Forelimb muscle (tissue), 1 donor: ENCODE measurements at regions not wholly inside any gene's neighbourhood (a gene's known extent, or its start where the extent isn't known, plus 50 kb on each side); places are given as distances from the start of the nearest gene placed in this dataset.

Source experiments
- DNase-seq: peaks from one replicate; pipeline ENCODE4 v3.0.0-alpha.2; 2013; ENCODE audit warnings: low read depth

DNA sequence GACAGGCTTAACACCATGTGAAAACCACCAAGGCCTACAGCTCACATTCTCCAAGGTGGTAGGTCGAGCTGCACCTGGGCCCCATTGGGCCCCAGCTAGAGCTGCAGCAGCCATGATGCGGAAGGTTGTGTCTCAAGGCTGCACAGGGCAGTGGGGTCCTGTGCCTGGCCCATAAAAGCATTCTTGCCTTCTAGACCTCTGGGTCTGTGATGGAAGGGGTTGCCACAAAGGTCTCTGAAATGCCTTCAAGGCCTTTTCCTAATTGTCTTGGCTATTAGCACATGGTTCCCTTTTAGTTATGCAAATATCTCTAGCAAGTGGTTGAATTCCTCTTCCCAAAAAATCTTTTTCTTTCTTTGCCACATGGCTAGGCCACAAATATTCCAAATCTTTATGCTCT lies 52.5 kb upstream of the C11orf58 start:
- DNase-seq = no peak

DNA sequence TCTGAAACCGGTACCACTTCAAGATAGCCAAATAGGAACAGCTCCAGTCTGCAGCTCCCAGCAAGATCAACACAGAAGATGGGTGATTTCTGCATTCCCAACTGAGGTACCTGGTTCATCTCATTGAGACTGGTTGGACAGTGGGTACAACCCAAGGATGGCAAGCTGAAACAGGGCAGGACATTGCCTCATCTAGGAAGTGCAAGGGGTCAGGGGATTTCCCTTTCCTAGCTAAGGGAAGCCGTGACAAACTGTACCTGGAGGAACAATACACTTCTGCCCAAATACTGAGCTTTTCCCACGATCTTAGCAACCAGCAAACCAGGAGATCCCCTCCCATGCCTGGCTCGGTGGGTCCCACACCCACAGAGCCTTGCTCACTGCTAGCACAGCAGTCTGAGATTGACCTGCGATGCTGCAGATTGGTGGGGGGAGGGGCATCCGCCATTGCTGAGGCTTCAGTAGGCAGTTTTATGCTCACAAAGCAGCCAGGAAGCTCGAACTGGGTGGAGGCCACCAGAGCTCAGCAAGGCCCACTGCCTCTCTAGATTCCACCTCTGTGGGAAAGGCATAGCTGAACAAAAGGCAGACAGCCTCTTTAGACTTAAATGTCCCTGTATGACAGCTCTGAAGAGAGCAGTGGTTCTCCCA lies 59.9 kb upstream of the C11orf58 start:
- no peak for DNase-seq

DNA sequence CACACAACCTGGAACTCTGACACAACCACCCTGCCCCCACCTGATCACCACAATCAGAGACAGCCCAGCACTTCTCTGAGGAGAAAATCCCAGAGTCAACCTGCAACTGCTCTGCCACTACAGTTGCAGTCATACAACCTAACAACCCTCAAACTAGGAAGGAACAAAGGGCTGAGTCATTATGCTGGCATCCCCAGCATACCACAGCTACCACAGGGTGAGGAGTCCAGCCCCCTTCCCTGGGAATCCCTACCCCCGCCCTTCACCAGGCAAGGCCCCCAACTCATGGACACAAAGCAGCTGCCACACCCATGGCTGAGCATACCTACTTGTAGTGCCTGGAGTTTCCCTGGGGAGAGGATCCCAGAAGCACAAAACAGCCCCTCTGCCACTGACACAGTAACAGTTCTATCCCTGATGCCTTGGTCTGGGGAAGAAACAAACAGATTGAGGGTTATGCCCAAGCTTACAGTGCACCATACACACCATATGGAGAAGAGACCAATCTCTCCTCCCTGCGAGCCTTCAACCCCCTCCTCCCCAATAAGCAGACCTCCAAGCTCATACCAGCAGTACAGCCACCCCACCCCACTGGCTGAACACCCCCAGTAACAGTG lies 68.5 kb upstream of the C11orf58 start:
- no peak for DNase-seq

DNA sequence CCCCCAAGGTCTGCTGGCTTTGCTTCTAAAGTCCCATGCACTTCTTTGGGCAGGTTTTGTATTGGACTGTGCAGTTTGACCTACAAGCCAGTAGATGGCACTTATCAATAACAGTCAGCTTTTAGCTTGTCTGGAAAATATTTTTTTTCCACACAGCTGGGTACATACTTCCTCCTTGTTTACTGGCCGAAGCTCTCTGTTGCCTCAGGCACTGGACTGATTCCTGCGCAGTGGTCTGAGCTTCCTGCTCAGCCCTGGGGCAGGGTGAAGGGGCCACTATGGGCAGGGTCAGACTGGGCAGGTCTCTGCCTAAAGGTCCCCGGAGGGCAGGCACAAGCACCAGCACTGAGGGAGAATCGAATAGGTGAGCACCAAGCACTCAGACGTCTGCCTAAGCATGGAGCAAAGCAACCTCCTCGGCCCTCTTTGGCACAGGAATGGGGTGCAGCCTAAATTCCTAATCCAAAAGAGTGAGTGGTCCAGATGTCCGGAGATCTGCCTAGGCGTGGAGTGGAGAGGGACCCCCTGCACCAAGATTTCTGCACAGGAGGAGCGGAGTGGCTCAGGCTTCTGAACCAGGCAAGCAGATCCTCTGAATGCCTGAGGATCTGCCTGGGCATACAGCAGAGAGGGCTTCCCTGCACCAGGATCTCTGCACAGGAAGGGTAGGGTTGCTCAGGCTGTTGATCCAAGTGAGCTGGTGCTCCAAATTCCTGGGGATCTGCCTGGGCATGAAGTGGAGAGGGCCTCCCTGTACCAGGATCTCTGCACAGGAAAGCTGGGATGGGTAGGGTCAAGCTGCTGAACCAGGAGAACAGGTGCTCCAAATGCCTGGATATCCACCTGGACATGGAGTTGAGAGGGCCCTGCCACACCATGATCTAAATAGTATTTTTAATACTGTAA lies 105.9 kb upstream of the C11orf58 start:
- DNase-seq = no peak

DNA sequence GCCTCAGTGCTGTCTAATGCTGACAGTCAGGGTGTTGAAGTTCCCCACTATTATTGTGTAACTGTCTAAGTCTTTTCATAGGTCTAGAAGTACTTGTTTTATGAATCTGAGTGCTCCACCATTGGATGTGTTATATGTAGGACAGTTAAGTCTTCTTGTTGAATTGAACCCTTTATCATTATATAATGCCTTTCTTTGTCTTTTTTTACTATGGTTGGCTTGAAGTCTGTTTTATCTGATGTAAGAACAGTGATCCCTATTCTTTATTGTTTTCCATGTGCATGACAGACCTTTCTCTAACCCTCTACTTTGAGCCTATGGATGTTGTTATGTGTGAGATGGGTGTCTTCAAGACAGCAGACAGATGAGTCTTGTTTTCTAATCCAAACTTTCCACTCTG lies 107.8 kb upstream of the C11orf58 start:
- no peak for DNase-seq

DNA sequence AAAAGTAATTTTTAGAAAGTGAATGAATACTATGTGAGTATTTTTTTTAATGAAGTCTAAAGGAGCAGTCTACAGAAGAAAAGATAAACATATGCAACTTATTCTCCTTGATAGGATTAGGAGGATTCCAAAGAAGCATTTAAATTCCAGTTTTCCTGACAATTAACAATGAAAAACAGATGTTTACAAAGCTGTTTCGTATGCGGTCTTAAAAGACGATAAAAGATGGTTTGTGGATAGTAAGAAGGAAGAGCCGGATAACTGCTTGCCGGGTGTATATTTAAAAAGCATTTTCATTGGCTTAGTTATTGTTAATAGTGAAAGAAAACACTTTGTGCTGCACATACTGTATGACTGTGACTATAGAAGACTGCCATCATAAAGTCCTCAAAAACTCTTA lies 120.0 kb upstream of the C11orf58 start:
- DNase-seq = no peak

DNA sequence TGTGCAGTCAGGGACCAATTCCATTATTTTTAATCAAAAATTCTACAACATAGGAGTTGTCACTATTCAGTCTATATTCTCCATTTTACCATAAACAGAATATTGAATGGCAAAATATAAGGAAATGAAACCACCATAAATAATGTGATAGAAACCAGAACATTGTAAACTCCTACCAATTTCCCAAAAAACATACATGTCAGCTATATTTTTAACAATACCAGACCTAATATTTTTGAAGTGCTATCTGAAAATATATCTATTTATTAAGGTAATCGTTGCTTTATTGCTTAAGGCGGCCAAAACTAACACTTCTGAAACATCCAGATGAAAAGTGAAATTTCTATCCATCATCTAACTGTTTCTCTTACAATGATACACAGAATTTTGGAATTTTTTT lies 123.0 kb upstream of the C11orf58 start:
- DNase-seq = no peak

DNA sequence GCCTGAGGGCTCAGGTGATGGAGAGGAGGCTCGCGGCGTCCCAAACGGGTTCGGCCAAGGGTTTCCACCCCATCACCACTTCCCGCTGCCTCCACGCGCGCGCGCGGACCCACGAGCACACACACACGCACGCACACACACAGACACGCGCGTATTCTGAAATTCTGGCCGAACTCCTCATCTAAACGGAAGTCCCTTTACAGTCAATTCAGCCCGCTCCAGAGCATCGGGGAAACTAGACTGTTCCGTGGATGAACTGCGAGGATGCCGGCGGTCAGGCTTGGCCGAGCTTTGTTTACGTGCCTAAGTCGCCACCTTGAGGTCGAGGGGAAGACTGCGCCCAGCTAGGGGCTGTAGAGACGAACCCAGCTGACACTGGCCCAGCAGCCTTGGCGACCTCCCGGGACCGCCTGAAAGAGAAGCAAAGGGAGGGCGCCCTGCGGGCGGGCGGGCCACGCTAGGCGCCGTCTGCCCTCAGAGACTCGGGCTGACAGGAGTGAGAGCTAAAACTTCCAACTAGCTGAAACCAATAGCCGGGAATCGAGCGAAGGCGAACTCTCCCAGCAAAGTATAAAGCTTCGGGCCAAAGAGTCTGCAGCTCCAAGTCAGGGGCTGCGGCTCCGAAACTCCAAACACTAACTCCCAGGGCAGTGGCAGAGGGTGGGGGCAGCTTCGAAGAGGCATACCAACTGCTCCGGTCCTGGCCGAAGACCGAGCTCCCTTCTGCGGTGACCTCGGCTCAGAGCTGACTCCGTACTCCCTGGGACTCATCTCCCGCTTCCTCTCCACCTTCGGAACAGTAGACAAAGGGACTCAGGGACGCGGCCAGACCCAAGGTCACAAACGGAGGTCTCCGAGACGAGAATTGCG lies 124.7 kb upstream of the C11orf58 start:
- peak; percentile 65 for DNase-seq

DNA sequence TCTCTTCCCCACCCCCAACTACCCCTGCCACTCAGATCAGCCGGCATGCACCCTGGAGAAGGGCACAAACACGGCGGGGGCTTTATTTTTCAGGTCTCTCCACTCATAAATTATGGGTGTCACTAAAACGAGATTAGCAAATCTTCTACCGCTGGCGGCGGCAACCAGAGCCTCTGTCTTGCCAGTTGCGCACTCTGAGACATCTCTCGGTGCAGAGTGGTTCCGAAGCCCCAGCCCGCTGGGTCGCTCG lies 125.3 kb upstream of the C11orf58 start:
- no peak for DNase-seq

DNA sequence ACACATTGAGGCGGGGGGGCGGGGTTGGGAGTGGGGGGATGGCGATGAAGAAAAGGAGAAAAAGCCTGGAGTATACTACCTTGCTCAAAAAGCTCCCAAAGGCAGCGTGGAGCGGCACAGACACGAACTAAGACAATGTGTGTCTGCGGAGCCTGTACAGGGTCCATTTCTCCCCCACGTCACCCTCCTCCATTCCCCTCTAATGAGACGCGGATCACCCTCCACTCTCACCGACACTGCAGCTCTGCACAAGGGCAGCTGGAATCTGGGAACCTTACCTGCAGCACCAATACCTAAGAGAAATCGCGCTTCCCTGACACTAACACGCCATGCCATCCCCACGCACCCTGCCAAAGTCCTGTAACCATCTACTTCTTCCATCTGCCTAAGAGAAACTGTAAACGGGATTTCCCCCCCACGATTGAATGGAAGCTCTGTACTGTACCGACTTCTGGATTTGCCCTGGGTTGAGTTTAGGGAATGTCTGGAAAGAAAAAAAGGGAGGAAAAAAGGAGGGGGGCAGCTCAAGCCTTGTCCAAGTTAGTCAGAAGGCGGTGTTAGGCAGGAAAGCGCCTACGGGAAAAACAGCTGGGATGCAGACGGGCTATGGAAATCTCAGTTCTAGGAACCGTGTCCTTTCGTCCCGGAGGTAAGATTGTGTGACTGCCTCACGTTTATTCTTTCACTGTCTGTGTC lies 125.7 kb upstream of the C11orf58 start:
- no peak for DNase-seq

DNA sequence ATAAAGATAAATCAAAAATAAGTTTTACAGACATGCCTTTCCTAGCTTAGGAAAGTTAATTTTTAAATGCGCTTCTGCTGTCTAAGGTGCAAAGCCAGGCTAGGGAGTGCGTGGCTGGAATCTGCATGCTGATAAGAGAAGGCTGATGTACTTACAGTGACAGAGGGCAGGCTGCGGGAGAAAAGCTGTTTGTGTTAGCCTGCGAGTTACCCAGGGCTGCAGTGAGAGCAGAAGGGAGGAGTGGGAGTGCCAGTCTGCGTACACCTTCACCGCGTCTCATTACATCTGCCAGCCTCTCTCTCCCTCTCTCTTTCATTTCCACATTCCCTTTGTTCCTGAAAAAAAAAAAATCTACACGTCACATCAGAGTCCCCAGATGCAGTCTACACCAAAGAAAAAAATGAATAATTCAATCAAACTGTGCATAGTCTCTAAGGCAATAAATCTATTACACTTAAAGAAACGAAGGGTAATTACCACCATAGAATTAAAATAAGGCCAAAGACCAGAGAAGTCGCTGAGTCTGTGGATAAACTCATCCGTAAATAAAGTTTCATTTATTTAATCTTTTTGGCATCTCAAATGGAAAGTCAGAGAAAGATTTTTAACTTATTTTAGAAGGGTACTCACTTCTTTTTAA lies 126.4 kb upstream of the C11orf58 start:
- no peak for DNase-seq

DNA sequence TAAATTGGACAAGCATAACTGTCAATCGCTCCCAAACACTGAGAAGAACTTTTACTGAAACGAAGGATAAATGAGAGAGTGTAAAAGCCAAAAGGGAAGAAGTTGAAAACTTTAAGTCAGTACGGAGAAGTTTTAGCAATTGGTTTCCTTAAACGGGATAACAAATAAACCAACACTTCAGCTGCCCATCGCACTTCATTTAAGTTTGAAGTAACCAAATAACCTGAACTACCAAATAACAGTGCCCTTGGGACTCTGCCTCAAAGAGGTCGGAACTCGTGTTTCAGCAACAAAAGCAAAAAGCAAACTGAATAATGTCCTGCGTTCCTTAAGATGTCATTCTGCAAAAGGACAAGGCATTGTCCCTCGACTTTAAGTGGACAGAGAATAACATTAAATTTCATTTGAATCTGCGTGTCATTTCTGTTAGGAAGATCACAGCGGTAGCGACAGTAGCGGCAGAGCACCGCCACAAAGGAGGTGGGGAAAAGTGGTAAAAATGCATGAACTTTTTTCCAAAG lies 127.0 kb upstream of the C11orf58 start:
- no peak for DNase-seq

DNA sequence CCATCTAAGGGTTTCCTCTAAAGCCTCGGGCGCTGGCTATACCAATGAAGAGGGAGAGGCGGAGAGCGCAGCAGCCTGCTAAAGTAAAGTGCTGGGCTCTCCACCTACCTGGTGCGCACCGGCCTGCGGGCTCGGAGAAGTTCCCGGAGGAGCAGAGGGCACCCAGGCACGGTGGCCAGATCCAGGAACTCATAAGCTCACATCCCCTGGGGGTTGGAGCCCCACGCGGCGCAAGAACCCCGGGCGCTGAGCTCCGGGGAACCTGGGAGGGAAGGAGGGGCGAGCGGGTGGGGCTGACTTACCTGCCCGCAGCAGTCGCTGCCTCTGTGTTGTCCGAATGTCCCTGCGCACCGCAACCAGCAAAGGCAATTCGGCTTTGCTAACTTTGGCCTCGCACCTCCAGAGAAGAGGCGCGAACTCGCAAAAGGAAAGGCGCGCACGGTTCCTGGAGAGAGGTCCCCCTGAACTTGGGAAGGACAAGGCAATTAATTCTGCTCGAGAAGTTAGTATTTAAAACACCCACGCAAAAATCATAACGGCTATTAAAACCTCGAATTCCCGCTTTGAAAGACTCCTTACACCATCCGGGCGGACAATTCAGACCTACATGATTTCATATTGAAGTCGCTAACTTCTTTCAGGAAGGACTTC lies 127.6 kb upstream of the C11orf58 start:
- no peak for DNase-seq

DNA sequence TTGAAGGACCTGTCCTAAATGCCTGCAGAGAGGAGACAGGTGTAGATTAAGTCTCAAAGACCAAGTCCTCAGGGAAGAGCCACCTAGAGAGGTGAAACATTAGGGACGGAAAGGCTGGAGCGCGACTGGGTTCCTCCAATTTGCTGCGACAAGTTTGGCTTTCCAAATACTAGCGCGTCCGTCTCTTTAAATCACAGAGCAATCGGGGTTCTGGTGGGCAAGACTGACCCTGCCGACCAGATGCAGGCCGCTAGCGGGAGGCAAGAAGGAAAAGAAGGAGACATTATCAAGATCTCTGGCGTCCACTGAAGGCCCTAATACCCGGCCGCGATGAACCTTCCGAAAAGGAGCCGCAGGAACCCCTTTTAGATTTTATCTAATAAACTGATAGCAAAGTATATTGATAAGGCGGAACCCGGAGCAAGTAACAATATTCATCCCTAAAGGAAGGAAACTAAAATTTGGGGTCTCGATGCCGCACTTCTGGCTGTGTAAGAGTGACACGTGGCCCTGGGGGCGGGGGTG lies 128.2 kb upstream of the C11orf58 start:
- DNase-seq = no peak

DNA sequence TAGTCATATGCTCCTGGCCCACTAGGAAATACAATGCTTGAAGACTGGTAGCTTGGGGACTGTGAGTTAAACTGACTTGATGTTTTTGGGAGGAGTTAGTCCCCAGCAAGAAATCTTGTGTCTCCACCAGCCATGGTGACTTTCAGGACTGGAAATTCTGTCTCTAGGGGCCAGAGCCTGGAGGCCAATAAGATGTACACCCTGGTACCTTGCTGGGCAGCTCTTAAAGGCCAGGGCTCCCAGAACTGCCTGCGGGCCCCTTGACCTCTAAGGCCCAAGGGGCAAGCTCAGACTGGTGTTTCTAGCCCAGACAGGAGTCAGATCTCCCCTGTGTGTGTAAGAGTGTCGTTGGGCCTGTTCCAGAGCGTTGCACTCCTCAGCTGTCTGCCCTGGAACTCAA lies 128.7 kb upstream of the C11orf58 start:
- DNase-seq = no peak

DNA sequence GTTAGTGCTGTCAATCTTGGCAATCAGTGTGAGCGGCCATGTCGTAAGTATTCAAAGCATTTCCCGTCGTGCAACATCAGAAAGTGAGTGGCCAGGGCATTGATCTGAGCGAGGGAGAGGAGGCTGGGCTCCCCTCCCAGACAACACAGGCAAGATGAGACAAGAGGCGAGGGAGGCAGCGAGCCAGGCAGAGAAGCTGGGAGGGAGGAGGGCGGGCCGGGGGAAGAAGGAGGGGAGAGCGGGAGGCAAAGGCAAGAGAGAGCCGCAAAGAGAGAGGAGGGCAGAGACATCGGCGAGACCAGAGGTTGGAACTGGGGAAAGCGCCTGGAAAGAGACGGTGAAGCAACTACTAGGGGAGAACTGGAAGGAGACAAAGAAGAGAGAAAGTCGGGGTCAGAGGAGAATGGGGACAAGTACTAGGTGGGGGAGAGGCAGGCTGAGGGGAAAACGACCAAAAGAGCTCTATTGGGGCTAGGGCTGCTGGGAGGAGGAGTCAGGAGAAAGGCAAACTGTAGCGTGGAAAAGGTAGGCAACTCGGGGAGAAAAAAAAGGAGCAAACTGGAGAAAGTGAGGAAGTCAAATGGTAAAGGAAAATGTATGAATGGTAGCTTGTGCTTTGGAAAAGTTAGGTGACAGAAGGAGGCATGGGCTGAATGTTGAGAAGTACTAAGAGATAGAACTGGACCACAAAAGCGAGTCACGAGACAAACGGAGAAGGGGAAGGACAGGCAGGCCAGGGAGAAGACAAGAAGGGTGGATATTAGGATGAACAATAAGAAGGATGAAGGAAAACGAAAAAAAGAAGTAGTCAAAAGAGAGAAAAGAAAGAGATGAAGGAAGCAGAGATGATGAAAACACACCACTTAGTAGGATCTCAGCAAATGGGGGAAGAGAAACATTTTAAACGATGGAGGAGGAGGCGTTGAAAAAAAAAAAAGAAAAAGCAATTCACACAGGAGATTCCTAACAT lies 130.5 kb upstream of the C11orf58 start:
- no peak for DNase-seq

DNA sequence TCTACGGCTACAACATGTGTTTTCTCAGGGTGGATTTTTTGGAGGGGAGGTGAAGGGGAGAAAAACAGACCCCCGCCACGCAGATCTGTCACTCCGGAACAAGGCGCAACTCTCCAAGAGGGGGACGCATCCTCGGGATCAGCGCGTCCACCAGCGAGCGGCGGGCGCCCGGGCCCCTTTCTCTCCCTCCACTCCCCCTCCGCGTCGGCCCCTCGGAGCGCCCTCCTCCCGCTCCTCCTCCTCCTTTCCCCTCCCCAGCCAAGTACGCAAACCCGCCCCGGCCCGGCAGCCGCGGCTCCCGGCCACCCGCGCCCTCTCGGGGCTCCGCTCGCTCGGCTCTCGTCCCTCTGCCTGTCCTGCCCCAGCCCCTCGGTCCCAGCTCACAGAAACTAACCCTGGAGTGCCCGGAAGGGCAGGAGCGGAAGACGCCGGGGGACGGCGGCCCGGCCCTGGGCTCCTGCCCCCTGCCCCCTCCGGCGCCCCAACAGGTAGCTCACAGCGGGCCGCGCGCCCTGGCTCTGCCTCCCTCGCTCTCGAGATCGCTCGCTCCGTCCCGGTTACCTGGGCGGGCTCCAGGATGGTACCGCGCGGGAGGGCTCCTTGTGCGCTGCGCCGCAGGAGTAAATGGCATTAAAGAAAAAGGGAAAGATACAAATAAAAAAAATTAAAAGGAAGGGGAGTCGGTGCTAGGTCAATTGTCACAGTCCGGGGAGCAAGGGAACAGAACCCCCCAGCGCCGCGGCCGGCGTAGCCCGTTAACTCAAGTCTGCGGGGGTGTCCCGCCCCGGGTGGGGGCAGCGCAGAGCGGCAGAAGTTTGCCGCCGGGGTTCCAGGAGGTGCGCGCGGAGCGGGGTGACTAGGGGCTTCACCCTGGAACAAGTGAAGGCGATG lies 131.4 kb upstream of the C11orf58 start:
- no peak for DNase-seq
